HG02981 (cell line): ENCODE measurements at regions not wholly inside any gene's neighbourhood (a gene's known extent, or its start where the extent isn't known, plus 50 kb on each side); places are given as distances from the start of the nearest gene placed in this dataset.

Experiments
- ATAC-seq: cut with Tn5 transposase; IDR thresholded peaks from one replicate; pipeline ENCODE4 v1.9.1; 2021; ENCODE audit warnings: mild to moderate bottlenecking, moderate library complexity; ENCODE audit not compliant: unreplicated experiment

DNA sequence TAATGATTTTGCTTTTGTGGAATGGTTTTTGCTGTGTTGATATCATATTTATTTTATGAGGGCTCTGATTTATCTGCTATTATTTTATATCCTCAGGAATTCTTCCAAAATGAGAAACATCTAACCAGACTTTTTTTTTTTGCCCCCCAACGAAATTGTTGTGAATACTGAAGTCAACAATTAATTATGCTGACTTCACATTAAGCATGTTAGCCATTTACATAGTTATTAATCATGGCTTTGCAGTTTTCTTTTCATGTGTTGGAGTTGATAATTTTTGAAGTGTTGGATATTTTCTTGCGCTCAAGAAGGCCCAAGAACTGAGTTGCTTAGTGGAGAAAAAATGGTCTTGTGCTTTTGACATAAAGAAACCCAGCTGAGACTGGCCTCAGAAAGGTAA is 246.6 kb upstream of the CRY1 start:
- ATAC-seq = no peak

DNA sequence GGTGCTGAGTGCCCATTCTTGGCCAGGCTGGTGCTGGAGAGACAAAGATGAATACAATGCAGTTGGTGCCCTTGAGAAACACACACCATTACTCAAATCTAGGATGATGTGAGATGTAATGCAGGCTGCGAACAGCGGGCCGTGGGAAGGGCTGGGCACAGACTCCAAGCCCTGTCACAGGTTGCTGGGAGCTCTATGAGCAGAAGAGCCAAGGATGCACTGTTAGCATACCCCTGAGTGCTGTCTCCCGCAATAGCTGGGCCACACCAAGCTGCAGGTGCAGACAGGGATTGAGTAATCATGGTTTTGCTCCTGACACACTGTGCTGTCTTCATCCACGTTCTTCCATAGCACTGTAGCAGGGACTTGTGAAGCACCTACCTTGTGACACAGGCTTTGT is 247.5 kb upstream of the CRY1 start:
- no peak for ATAC-seq

DNA sequence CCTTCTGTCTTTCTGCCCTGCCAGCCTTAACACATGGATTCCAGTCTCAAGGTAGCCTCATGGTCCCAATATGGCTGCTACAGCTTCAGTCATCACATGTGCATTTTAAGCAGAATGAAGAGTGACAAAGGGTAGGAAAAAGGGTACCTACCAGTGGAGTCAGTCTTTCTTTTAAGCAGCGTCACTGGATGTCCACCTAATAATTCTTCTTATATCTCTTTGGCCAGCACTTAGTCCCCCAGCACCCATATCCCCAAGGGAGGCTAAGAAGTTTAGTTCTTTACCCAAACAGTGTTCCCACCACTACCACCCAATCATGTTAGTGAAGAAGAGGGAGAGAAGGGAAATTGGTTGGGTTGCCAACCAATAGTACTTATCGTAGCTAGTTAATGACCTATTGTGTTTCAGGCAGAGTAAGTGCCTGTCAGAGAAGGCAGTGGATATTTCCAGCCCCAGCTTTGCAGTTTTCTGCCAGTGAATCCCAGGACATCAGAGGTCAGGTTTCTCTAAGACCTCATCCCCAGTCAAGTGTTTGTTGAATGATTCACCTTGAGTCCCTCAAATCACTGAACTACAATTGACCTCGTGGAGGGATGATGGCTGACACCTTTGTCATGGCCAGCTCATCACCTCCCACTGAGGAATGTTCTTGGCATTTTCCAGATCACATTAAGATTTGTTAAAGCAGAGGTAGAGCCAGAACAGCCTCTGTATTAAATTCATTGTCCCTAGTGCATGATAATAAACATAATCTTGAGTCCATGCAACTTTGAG is 250.9 kb upstream of the CRY1 start:
- ATAC-seq = no peak

DNA sequence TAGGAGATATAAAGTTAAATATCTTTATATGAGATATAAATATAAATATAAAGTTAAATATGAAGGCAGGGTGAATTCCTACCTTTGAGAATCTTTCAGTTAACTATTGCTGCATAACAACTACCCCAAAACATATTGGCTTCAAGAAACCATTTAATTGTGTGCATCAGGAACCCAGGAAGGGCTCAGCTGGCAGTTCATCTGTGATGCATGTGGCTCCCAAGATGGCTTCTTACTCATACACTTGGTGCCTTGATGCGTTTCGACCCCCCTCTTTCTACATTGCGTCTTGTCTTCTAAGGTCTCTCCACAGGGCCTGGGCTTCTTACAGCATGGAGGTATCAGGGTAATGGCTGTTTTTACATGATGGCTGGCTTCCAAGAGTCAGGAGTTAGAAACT is 253.9 kb upstream of the CRY1 start:
- no peak for ATAC-seq

DNA sequence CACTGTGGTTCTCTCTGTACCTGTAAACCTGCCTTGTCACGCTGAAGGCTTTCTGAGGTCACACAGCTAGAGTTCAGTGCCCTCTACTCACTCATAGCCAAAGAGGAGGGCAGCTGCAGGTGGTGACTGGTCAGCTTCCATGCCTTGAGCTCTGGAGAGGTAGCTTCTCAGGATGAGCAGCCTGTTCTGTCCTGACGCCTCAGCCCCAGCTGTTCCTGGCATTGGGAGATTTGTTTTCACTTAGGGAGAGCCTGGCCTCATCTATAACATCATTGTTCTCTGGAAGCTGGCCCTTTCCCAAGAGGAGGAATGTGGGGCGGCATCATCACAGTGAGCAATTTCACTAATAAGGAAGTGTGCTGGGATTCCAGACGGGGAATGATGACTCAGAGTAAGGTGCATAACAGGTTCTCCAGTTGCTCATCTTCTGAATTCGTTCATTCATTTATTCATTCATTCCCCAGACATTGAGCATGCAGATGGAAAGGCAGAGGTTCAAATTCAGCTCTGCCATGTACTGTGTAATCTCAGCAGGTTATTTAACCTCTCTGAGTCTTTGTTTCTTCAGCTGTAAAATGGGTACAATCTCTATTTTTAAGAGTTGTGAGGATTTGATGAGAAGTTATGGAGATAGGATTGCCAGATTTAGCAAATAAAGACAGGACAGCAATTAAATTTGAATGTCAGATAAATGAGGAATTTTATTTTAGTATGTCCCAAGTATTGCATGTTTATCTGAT is 255.8 kb upstream of the CRY1 start:
- ATAC-seq = no peak

DNA sequence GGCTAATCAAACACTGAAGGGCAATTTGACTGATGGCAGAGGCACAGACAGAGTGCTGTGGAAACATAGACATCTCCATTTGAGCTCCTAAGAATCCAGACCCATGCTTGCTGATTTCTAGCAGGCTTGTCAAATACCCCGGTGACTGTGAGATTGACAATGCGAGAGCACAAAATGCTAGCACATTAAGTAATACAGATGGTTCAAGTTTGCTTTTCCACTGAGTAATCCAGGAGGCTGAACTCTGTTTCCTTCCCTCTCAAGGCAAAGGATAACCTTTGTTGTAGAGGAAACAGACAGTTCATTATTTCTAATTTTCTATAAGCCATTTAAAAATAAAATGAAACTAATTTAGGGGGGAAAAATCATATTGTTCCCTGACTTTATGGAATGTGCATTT is 256.5 kb upstream of the CRY1 start:
- ATAC-seq = no peak

DNA sequence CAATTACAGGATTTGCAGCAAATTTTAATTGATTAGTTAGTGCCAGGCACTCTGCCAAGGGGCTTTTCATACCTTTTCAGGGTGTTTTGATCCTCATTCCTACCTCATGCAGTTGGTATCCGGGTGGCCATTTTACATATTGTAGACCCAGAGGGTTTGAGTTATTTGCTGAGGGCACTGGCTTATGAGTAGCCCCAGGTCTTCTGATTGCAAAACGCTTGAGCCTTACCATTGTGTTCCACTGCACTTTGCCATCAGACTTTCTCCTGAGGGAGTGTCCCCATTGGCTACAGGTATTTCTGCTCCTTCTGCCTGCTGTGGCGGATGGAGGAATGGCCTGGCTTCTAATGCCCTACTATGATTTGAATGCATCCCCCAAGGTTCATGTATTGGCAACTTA is 257.8 kb upstream of the CRY1 start:
- ATAC-seq = no peak

DNA sequence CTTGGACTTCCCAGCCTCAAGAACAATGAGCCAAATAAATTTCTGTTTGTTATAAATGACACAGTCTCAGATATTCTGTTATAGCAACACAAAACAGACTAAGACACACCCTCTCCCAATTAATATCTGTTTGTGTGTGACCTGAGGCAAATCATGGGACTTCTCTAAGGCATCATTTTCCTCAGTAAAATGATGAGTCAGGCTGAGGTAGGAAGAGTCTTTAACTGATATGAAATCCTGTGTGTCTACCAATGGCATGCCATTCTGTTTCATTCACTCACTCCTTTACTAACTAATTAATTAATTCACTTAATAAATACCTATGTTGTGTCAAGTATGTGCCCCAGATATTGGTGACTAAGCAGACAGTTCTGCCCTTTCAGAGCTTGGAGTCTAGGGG is 258.4 kb upstream of the CRY1 start:
- no peak for ATAC-seq

DNA sequence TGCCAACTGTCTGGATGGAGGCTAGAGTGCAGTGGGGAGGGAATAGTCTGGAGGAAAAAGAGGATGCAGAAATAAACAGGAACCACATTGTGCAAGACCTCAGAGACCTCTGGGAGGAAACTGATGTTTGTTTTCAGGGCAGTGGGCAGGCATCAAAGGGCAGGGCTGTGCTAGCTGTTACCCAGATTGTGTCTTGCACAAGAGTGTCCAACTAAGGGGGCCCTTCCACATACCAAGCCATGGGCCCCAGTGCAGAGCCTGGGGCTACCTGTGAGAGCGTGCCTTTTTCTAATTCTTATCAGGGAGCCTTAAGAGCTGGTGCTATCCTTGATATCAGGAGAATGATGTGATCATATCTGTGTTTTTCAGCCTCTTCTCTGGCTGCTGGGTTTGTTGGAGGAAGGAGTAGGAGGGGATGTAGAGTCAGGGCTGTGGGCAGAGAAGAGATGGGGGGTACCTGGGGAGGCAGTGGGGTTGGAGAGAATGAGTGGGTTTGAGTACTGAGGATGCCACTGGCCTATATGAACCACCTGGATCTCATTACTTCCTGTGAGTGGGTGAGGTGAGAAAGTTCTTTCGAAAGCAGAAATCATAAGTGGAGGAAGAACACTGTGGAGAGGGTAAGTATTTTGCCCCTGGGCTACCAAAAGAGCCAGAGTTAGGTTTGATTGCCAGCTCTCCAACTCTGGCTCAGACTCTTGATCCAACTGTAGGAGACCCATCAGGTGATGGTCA is 259.2 kb upstream of the CRY1 start:
- no peak for ATAC-seq

DNA sequence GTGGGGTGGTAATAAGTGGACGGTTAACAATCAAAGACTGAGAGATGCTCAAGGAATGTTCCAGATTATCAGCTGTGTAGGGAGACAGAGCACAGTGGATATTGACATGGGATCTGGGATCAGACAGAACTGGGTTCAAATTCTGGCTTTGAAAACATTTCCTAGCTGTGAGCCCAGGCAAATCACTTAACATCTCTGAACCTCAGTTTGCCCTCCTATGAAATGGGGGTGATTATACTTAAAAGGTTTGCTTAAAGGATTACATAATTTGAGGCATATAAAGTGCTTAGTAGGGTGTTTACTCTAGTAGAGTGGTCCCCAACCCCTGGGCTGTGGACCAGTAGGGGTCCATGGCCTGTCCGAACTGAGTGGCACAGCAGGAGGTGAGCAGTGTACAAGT is 260.0 kb upstream of the CRY1 start:
- no peak for ATAC-seq

DNA sequence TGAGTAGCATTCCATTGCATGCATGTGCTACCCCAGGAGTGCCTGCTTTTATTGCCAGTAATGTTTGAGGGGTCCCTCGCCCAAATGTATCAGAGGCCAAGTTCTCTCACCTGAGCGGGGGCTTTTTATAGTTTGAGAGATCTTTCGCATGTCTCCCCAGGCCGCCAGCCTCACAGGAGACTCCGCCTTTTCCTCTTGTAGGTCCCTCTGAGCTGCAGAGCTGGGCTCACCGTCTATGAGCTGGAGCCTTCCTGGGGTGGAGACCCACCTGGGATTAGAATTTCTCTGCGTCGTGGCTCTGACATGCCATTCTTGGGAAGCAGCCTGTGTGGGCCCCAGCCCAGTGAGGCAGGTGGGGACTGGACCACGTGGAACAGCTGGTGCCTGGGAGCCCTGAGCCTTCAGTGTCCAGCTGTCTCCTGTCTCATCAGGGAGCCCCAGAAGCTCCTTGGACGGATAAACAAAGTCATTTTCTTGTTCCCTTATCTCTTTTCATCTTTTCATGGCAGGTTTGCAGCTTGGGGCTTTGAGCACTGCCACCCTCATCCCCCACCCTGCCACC is 261.7 kb upstream of the CRY1 start:
- ATAC-seq = no peak

DNA sequence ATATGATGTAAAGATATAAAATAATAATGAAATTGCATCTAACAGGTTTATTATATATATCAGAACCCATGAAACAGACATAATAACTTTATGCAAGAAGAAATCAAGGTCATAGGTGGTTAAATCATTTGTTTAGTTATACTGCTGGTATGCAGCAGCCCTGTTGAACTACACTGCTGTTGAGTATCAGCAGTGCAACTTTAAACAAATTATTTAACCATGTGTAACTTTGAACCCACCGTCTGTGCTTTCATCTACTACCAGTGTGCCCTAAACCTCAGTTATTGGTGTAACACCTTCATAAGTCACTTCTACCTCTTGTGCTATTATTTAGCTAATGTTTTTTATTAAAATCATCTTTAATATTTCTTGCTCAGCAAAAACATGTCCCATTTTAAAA is 262.3 kb upstream of the CRY1 start:
- no peak for ATAC-seq

DNA sequence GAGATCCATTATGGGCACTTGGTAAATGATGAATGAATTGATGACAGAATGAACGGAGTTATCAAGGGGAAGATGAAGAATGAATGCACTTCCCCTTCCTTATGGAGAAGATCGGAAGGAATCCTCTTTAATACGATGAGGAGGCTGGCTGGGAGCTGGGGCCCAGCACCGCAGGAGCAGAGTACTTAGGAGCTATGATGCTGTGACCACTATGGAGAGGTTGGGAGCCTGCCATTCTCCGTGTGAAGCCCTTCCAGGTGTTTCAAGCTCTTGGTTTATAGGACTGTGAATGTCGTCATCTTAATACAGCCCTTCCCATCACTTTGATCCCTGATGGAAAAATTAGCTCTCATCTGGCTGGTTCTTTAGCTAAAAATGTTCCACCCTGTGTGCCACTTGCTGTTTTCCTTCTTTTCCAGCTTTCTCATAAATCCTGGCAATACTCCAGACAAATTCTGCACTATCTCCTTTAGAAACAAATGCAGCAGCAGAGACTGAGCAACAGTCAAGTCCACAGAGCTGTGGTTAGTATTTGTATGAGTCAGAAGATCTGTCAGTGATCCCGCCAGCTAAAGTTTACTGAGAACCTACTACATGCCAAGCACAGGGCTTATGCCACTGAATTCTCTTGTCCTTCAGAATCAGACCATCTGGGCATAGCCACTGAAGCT is 263.1 kb upstream of the CRY1 start:
- no peak for ATAC-seq

DNA sequence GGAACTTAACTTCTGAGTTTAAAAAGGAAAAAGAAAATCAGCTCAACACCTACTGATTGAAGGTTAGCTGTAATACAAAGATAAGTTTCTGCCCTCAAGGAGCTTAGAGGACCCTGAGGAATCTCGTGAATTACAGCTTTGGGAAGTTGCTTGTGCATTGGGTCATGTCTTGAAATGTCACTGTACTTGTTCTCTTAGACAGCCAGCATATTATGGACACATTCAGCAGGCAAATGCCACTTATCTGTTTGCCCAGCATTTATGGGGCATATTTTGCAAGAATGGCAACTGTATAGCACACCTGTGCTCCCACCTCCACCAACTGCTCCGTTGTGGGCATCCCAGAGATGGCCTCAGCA is 263.6 kb upstream of the CRY1 start:
- ATAC-seq = no peak

DNA sequence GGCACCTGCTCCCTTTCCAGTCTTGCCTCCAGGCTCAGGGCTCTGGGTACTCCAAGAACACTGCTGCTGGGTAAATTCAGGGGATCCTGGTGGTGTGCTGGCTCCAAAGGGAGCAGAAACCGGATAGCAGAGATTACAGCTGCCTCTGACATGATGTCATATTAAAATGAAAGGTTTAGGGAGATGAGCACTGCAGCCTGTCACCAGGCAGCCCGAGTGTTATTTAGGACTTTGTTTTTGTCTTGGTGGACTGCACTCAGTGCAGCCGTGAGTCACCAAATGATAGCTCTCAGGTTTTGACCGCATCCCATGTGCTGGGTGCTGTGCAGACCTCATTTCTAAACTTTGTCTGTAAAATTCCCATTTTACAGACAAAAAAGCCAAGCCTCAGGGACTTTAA is 266.0 kb upstream of the CRY1 start:
- no peak for ATAC-seq

DNA sequence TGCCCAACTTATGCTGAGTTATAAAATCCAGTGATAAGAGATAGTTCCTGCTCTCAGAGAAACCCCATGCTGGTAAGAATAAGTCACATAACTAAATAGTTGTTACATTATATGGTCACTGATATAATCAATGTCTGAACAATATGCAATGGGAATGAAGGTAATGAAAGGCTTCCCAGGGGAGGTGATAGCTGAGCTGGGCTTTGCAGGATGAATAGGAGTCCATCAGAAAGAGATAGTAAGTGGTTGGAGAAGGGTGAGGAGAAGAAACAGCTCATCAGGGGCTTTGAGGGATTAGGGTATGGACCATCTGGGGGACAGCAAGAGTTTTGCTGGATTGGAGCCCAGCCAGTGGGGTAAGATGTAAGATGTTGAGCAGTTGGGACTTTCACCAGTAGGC is 266.7 kb upstream of the CRY1 start:
- ATAC-seq = no peak

DNA sequence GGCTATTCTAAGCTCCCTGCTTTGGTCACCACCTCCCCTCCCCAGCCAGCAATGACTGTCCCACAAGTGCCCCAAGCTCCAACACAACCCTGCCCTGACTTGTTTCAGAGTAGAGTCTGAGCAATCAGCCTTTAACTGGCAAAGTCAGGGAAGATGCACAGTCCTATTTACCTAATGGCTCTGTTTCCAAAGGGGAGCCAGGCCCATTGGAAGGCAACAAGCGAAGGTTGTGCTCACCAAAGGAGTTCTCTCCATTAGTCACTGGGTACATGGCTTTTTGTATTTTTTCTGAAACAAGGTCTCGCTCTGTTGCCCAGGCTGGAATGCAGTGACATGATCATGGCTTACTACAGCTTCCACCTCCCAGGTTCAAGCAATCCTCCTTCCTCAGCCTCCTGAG is 267.1 kb upstream of the CRY1 start:
- ATAC-seq = no peak

DNA sequence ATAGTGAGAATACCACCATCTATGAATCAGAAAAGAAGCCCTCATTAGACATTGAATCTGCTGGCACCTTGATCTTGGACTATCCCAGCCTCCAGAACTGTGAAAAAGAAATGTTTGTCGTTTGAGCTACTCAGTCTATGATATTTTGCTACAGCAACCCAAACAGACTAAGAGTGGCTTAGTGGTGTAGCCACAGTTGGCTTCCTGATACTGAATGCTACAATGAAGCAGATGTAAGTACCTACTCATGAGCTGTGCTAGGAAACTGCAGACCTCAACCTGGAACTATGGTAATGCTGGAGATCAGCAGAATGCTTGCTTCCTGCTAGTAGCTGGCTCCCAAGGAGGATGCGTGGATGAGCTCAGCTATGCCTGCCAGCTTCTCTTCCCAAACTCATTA is 268.6 kb upstream of the CRY1 start:
- ATAC-seq = no peak

DNA sequence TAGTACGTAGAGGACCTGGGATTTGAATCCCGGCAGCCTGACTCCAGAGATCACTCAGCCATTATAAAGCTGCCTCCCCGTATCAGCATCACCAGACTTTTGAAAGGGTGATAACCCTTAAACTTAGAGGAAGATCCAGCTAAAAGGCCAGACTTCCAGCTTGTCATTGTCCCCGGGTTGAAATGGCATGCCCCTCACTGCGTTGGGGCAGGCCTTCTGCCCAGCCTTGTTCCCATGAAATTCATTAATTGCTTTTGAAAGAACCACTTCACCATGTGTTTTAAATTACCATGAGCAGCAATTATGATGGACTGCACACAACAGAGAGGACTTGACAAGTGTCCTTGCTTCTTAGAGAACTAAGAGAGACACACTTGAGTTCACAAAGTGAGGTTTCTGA is 269.6 kb upstream of the CRY1 start:
- no peak for ATAC-seq

DNA sequence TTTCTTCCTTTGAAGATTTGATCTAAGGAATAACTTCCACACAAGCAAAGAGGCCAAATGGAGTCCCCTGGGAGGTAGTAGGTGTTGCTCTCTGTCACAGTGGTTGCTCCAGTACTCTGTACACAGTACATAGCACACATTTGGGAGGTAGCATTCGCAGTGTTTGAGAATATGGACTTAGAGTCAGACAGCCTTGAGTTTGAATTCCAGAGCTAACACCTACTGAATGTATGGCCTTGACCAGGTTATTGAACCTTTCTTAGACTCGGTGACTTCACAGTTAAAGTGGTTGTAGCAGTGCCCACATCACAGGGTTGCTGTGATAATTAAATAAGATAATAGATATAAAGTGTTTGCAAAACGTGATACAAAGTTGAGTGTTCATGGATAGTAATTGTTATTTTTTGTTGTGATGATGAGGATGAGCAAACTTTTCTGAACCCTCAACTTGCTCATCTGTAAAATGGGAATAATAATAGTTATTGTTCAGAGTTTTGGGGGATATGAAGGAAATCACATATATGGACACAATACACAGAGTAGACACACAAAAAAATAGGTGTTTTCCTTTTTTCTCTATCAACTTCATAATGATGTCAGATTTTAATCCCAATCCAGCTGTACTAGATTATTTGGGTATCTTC is 271.6 kb upstream of the CRY1 start:
- ATAC-seq = no peak

DNA sequence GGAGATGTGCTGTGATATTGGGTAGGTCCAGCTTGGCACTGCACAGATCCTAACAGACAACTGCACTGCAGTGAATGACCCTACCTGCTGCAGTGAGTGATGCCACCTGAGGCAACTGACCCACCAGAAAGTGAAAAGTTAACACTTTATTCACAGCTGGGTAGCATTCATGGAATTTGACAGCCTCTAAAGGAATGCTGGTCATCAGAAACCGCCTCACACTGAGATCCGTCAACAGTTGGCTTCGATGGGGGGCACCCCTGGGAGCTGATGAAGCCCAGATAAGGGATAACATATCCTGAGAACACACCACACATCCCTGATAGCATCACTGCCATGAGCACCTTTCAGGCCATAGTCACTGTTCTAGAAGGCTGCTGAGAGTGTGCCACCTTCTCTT is 272.4 kb upstream of the CRY1 start:
- no peak for ATAC-seq
